ENCODE measurements at regions not wholly inside any gene's neighbourhood (a gene's known extent, or its start where the extent isn't known, plus 50 kb on each side); places are given as distances from the start of the nearest gene placed in this dataset.
A peak's percentile ranks its signal among the peaks of the same experiment; 100 is the strongest.

DNA sequence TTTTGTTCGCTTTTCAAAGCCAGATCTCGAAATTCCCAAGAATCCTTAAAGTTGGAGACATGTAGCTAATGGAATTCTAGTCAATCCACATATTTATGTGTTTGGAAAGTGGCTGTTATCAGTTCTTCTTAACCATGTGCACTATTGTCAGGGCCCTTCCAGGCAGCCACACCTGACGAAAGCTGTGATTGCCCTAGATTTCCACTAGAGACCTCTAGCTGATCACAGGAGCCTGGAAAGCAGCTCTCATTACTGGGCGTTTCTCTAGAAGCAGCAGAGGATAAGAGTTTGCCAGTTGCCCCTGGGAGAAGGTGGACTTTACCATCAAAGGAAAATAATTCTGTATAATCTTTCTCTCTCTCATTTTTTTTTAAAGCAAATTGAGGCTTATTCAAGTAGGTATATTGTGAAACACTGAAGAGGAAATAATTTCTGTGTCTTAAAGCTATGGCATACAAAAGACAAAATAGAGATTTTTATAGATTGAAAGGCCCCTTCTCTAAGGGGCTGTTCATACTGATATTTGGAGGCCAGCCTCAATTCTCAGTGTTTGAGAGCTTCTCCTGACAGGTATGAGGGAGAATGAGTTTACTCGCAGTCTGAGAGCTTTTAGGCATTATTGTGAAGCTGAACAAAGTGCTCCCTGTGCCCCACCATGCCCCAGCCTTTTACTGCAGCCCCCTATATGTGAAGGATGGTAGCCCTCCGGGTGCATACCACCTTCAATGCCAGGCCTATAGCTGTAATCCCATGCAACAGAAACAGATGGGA is 405.4 kb upstream of the ACTBL2 start:
- TF ChIP-seq CTCF (IDR thresholded peaks at IDR 0.05; ENCODE audit: low read length) (peak; percentile 20; the same call in 1 of the 2 replicates), EZH2 (IDR thresholded peaks at IDR 0.05; ENCODE audit: borderline replicate concordance, low read length) (no peak)
